Ascending aorta (tissue), 2 donors: ENCODE measurements at regions not wholly inside any gene's neighbourhood (a gene's known extent, or its start where the extent isn't known, plus 50 kb on each side); places are given as distances from the start of the nearest gene placed in this dataset.

ENCODE experiments used
- DNase-seq, 2 donors: peaks; one replicate each; pipeline ENCODE4 v3.0.0-alpha.2; 2019; ENCODE audit warnings: low spot score in 2 of 2
- H3K27ac ChIP-seq, 2 donors: fragments of 200-600 bp; sonication (generic); one replicate each; pipeline ENCODE4 v1.5.1; 2016 to 2017; ENCODE audit warnings: mild to moderate bottlenecking in 1 of 2
- H3K27me3 ChIP-seq: fragments of 200-600 bp; sonication (generic); one replicate; pipeline ENCODE4 v1.5.1; 2017
- H3K36me3 ChIP-seq, 2 donors: fragments of 200-600 bp; sonication (generic); one replicate each; pipeline ENCODE4 v1.5.1; 2016
- H3K4me1 ChIP-seq, 2 donors: fragments of 200-600 bp; sonication (generic); one replicate each; pipeline ENCODE4 v1.5.1; 2016 to 2017; ENCODE audit warnings: mild to moderate bottlenecking in 1 of 2
- H3K4me3 ChIP-seq, 2 donors: fragments of 200-600 bp; sonication (generic); one replicate each; pipeline ENCODE4 v1.5.1; 2016 to 2017; ENCODE audit warnings: mild to moderate bottlenecking in 1 of 2
- H3K9me3 ChIP-seq, 2 donors: fragments of 200-600 bp; sonication (generic); one replicate each; pipeline ENCODE4 v1.5.1; 2016
- intact Hi-C: fragments of 100-400 bp; cut with DNase I; formaldehyde crosslinking; loops from one replicate; pipeline ENCODE4 v1.15.1; 2023
- TF ChIP-seq, protein P1 (sequence below), 3 experiments: fragments of 200-600 bp in 2 of 3; fragments of 450-650 bp in 1 of 3; sonication (generic) in 2 of 3; IDR thresholded peaks; one replicate each; pipeline ENCODE4 v1.5.1; 2016 to 2019; ENCODE audit warnings: antibody characterized with exemption in 3 of 3, mild to moderate bottlenecking in 1 of 3, moderate library complexity in 1 of 3

DNA sequence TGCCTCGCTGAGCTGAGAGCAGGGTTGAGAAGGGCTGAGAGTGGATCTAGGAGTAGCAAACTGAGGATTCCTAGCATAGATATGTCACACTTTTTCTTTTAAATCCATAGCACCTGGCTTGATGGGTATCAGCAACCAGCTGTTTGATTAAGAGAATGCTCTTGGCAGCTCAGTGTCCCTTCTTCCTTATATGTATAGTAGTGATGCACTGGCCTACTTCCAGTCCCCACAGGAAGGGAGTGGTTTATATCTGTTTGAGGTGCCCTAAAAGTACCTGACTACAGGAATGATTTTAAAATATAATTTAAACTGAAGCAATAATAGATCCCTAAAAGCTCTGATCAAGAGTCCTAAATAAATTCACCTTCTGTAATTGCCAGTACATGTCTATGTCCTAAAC, 546.8 kb upstream of the ZNF608 start:
- Histone ChIP-seq H3K27me3 (no peaks in the 10 kb centered on the region), H3K4me3 (no peak overlapping the region), H3K27ac (no peak overlapping the region), H3K36me3 (no peaks in the 10 kb centered on the region), H3K9me3 (no peaks in the 10 kb centered on the region), H3K4me1 (peaks cover 0 to 2% of the 10 kb centered on the region in 2 donors)
- intact Hi-C loops = no loop called here
- TF ChIP-seq, protein P1, sequence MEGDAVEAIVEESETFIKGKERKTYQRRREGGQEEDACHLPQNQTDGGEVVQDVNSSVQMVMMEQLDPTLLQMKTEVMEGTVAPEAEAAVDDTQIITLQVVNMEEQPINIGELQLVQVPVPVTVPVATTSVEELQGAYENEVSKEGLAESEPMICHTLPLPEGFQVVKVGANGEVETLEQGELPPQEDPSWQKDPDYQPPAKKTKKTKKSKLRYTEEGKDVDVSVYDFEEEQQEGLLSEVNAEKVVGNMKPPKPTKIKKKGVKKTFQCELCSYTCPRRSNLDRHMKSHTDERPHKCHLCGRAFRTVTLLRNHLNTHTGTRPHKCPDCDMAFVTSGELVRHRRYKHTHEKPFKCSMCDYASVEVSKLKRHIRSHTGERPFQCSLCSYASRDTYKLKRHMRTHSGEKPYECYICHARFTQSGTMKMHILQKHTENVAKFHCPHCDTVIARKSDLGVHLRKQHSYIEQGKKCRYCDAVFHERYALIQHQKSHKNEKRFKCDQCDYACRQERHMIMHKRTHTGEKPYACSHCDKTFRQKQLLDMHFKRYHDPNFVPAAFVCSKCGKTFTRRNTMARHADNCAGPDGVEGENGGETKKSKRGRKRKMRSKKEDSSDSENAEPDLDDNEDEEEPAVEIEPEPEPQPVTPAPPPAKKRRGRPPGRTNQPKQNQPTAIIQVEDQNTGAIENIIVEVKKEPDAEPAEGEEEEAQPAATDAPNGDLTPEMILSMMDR (IDR thresholded peaks at IDR 0.05) = no peak
- no peak for DNase-seq

DNA sequence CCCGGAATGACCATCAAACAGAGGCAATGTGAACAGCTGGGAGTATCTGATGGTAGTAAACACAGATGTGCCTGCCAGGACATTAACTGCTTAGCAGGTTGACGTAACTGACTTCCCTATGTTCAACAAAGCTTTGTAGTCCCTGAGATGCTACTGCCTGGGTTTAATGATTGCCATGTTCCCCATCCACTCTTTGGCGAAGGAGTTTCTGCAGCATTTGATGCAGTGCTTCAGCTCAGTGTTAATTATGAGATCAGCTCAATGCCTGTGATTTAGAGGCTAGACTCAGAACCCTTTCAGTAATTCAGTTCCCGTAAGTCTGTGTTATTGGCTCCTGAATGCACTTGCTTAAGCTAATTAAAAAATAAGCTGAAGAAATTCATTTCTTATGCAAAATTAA, 547.3 kb upstream of the ZNF608 start:
- H3K36me3 ChIP-seq = no peaks in the 10 kb centered on the region
- no peak for DNase-seq
- TF ChIP-seq, protein P1 (IDR thresholded peaks at IDR 0.05) = no peak
- H3K27ac ChIP-seq = no peak overlapping the region
- no peak overlapping the region for H3K4me3 ChIP-seq
- intact Hi-C loops = no loop called here
- H3K4me1 ChIP-seq = peaks cover 0 to 2% of the 10 kb centered on the region in 2 donors
- no peaks in the 10 kb centered on the region for H3K27me3 ChIP-seq
- H3K9me3 ChIP-seq = no peaks in the 10 kb centered on the region

DNA sequence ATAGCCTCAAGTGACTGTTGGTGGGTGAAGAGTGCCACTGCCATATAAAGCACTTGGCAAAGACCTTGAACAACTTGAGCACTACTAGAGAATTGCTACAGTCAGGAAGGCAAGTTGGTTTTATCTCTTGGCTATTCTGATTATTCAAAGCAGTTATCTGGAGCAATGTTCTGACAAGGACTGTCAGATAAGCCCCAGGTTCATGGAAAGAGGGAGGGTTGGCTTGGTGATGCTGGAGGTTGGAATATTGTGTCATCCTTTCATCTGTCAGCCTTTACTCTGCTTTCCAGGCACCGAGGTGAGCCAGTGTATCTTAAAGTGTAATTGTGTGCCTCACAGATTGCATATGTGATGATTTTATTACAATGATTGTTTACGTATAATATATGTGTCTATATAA, 548.4 kb upstream of the ZNF608 start:
- DNase-seq = no peak
- TF ChIP-seq, protein P1 (IDR thresholded peaks at IDR 0.05) = no peak
- Histone ChIP-seq H3K9me3 (no peaks in the 10 kb centered on the region), H3K27ac (no peak overlapping the region), H3K27me3 (no peaks in the 10 kb centered on the region), H3K36me3 (no peaks in the 10 kb centered on the region), H3K4me3 (no peak overlapping the region), H3K4me1 (peaks cover 0 to 2% of the 10 kb centered on the region in 2 donors)
- intact Hi-C loops = no loop called here

DNA sequence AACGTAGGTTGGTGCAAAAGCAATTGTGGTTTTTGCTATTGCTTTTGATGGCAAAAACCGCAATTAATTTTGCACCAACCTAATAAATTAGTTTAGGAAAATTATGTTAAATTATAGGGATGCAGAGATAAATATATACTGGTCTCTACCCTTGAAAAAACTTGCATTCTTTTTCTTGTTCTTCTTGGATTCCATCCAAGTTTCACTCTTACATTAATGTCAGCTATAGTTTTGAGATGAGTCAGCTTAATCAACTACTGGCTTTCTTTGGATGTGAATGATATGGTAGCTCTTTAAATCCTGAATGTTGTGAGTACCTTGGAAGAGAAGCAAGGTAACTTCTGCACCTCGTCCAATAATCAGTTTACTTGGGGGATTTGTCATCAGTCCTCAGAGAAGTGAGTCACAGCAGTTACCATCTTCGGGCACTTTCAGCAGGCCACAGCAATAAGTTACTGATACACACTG, 549.0 kb upstream of the ZNF608 start:
- no peaks in the 10 kb centered on the region for H3K27me3 ChIP-seq
- TF ChIP-seq, protein P1 (IDR thresholded peaks at IDR 0.05) = no peak
- no peak overlapping the region for H3K27ac ChIP-seq
- no peak for DNase-seq
- no peaks in the 10 kb centered on the region for H3K36me3 ChIP-seq
- intact Hi-C loops = no loop called here
- peaks cover 0 to 2% of the 10 kb centered on the region in 2 donors for H3K4me1 ChIP-seq
- no peaks in the 10 kb centered on the region for H3K9me3 ChIP-seq
- H3K4me3 ChIP-seq = no peak overlapping the region

DNA sequence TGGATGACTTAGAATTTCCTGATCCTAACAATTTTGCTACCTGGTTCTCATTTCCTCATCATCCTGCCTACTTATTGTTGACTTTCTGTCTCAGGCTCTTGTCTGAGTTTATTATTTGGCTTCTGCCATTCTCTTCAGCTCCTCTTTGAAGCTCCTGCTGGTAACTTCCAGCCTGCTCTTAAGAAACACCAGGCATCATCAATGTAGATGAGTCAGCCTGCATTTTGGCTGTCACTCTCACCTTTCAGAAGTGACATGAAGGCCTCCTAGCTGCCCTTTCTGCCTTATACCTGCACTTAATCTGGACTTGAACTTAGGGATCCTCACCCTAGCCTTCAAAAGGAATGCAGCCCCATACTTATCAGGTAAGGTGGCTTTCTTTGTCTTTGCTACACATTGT, 551.8 kb upstream of the ZNF608 start:
- H3K4me1 ChIP-seq = no peaks in the 10 kb centered on the region
- intact Hi-C loops = no loop called here
- no peaks in the 10 kb centered on the region for H3K9me3 ChIP-seq
- H3K27me3 ChIP-seq = no peaks in the 10 kb centered on the region
- H3K36me3 ChIP-seq = no peaks in the 10 kb centered on the region
- TF ChIP-seq, protein P1 (IDR thresholded peaks at IDR 0.05) = no peak
- H3K27ac ChIP-seq = no peak overlapping the region
- H3K4me3 ChIP-seq = no peak overlapping the region
- DNase-seq = no peak

DNA sequence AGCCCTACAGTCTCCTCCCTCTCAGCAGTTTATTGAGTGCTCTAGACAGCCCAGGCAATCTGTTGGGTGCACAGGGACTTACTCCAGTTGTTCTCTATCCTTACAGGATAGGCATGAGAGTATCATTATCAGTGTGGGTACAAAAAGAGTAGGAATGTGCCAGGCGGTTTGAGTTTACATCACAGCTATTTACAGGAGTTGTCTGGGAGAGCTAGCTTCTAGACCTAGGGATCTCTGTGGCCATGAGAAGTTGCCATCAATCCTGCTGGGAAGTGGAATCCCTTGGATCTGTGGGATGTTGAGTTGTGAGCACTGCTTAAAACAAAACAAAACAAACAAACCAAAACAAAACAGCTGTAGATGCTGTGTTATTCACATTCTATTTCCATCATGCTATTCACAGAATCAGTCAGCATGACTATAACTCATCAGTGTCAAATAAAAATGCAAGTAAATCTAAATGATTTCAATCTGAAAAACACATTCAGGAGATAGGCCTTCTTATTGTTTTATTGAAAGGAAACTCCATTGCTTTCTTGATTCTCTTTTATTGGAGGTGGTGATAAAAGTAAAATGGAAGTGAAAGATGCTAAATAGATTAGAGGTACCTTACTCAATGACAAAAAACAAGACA, 552.4 kb upstream of the ZNF608 start:
- intact Hi-C loops = no loop called here
- Histone ChIP-seq H3K36me3 (no peaks in the 10 kb centered on the region), H3K4me3 (no peak overlapping the region)

More for the DNA sequence above, 552.4 kb upstream of the ZNF608 start:
- TF ChIP-seq, protein P1 (IDR thresholded peaks at IDR 0.05) = no peak
- no peak for DNase-seq
- H3K4me1 ChIP-seq = no peaks in the 10 kb centered on the region
- H3K27ac ChIP-seq = no peak overlapping the region
- H3K9me3 ChIP-seq = no peaks in the 10 kb centered on the region
- no peaks in the 10 kb centered on the region for H3K27me3 ChIP-seq
